ENCODE measurements at regions not wholly inside any gene's neighbourhood (a gene's known extent, or its start where the extent isn't known, plus 50 kb on each side); places are given as distances from the start of the nearest gene placed in this dataset.

GRCh38 chr2:191747170-191747530 is 69.2 kb downstream of the NABP1 start:
- H3K36me3 Mint-ChIP-seq = no peaks in the 10 kb centered on the region
- no peaks in the 10 kb centered on the region for H3K36me3 ChIP-seq (ENCODE audit: control insufficient read depth in 2 of 3, insufficient read depth in 3 of 3, low read length in 3 of 3)
- ChIA-PET CTCF (interaction anchor here (0.7 kb wide), 1 partner anchor 193 kb away, joined by 3 read pairs; no protein-coding TSS in a partner anchor), POLR2A (no interaction called here)
- H3K4me1 ChIP-seq (ENCODE audit: control insufficient read depth in 2 of 2, insufficient read depth in 2 of 2, low read length in 2 of 2) = no peaks in the 10 kb centered on the region
- ATAC-seq = no peak
- no peaks in the 10 kb centered on the region for H3K27me3 ChIP-seq (ENCODE audit: control insufficient read depth in 2 of 2, insufficient read depth in 2 of 2, low read length in 2 of 2)
- no peak overlapping the region for H3K4me3 Mint-ChIP-seq
- no peaks in the 10 kb centered on the region for H3K9me3 ChIP-seq (ENCODE audit: control insufficient read depth in 2 of 3, low read length in 3 of 3)
- no peak overlapping the region for H3K27ac ChIP-seq (ENCODE audit: low read depth, low read length)
- peaks cover 15 to 59% (median 32%) of the 10 kb centered on the region in 5 donors for H3K27me3 Mint-ChIP-seq
- intact Hi-C loops (cut with micrococcal nuclease) = no loop called here
- no peak overlapping the region for H3K4me3 ChIP-seq (ENCODE audit: low read length)
- peaks cover 0 to 1% (median 0%) of the 10 kb centered on the region in 11 donors for H3K9me3 Mint-ChIP-seq
- H3K4me1 Mint-ChIP-seq = peaks cover 0 to 7% (median 0%) of the 10 kb centered on the region in 7 donors
- no peak for DNase-seq
- H3K27ac Mint-ChIP-seq = no peak overlapping the region

- Histone ChIP-seq H3K27ac (ENCODE audit: low read depth, low read length) (no peak overlapping the region), H3K4me3 (ENCODE audit: low read length) (no peak overlapping the region), H3K36me3 (ENCODE audit: control insufficient read depth in 2 of 3, insufficient read depth in 3 of 3, low read length in 3 of 3) (no peaks in the 10 kb centered on the region), H3K4me1 (ENCODE audit: control insufficient read depth in 2 of 2, insufficient read depth in 2 of 2, low read length in 2 of 2) (no peaks in the 10 kb centered on the region), H3K9me3 (ENCODE audit: control insufficient read depth in 2 of 3, low read length in 3 of 3) (no peaks in the 10 kb centered on the region), H3K27me3 (ENCODE audit: control insufficient read depth in 2 of 2, insufficient read depth in 2 of 2, low read length in 2 of 2) (no peaks in the 10 kb centered on the region)
- DNase-seq = no peak
- intact Hi-C loops (cut with micrococcal nuclease) = no loop called here
- Mint-ChIP-seq H3K36me3 (no peaks in the 10 kb centered on the region), H3K4me3 (no peak overlapping the region), H3K27ac (no peak overlapping the region), H3K4me1 (peaks cover 0 to 7% (median 0%) of the 10 kb centered on the region in 7 donors), H3K9me3 (peaks cover 0 to 1% (median 0%) of the 10 kb centered on the region in 11 donors), H3K27me3 (peaks cover 15 to 66% (median 31%) of the 10 kb centered on the region in 5 donors)
- CTCF ChIA-PET = interaction anchor here (1.1 kb wide), 1 partner anchor 227 kb away, joined by 3 read pairs; no protein-coding TSS in a partner anchor
- no peak for ATAC-seq
- POLR2A ChIA-PET = no interaction called here
Observed at GRCh38 chr2:191748059-191748461, 70.1 kb downstream of the NABP1 start.

- no peak overlapping the region for H3K4me3 ChIP-seq (ENCODE audit: low read length)
- H3K4me1 ChIP-seq (ENCODE audit: control insufficient read depth in 2 of 2, insufficient read depth in 2 of 2, low read length in 2 of 2) = no peaks in the 10 kb centered on the region
- intact Hi-C loops (cut with micrococcal nuclease) = no loop called here
- Mint-ChIP-seq H3K36me3 (no peaks in the 10 kb centered on the region), H3K27ac (no peak overlapping the region), H3K9me3 (peaks cover 0 to 1% (median 0%) of the 10 kb centered on the region in 11 donors), H3K4me1 (peaks cover 0 to 7% (median 0%) of the 10 kb centered on the region in 7 donors), H3K4me3 (no peak overlapping the region), H3K27me3 (peaks cover 15 to 68% (median 28%) of the 10 kb centered on the region in 5 donors)
- ATAC-seq = no peak
- H3K27me3 ChIP-seq (ENCODE audit: control insufficient read depth in 2 of 2, insufficient read depth in 2 of 2, low read length in 2 of 2) = no peaks in the 10 kb centered on the region
- DNase-seq = no peak
- POLR2A ChIA-PET = no interaction called here
- H3K27ac ChIP-seq (ENCODE audit: low read depth, low read length) = no peak overlapping the region
- CTCF ChIA-PET = interaction anchor here (0.6 to 1.1 kb wide), 2 partner anchors 131 to 227 kb away, joined by 3 to 5 read pairs; no protein-coding TSS in a partner anchor
- no peaks in the 10 kb centered on the region for H3K9me3 ChIP-seq (ENCODE audit: control insufficient read depth in 2 of 3, low read length in 3 of 3)
- H3K36me3 ChIP-seq (ENCODE audit: control insufficient read depth in 2 of 3, insufficient read depth in 3 of 3, low read length in 3 of 3) = no peaks in the 10 kb centered on the region
Observed at GRCh38 chr2:191748528-191749180, 70.7 kb downstream of the NABP1 start.

DNA sequence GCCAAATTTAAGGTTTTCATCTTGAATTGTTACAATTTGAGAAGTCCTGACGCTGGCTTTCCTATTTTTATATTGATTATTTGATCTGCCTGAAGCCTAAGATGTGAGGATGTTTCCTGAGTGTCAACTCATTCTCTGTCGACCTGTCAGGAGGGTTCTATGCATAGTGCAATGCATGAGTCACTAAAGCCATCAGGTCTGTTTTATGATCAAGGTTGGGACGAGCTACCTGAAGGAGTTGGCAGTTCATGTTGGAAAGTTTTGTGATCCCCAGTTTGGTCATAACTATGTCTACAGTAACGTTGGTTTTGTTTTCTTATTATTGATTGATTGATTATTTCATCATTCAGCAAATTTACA is 71.2 kb downstream of the NABP1 start:
- ChIA-PET CTCF (no interaction called here), POLR2A (no interaction called here)
- Mint-ChIP-seq H3K27ac (no peak overlapping the region), H3K9me3 (peaks cover 0 to 1% (median 0%) of the 10 kb centered on the region in 11 donors), H3K27me3 (peaks cover 15 to 66% (median 28%) of the 10 kb centered on the region in 5 donors), H3K4me1 (peaks cover 0 to 7% (median 0%) of the 10 kb centered on the region in 7 donors), H3K36me3 (no peaks in the 10 kb centered on the region), H3K4me3 (no peak overlapping the region)
- DNase-seq = no peak
- no peak overlapping the region for H3K4me3 ChIP-seq (ENCODE audit: low read length)
- H3K27me3 ChIP-seq (ENCODE audit: control insufficient read depth in 2 of 2, insufficient read depth in 2 of 2, low read length in 2 of 2) = no peaks in the 10 kb centered on the region
- intact Hi-C loops (cut with micrococcal nuclease) = no loop called here
- no peaks in the 10 kb centered on the region for H3K4me1 ChIP-seq (ENCODE audit: control insufficient read depth in 2 of 2, insufficient read depth in 2 of 2, low read length in 2 of 2)
- H3K27ac ChIP-seq (ENCODE audit: low read depth, low read length) = no peak overlapping the region
- no peaks in the 10 kb centered on the region for H3K36me3 ChIP-seq (ENCODE audit: control insufficient read depth in 2 of 3, insufficient read depth in 3 of 3, low read length in 3 of 3)
- no peak for ATAC-seq
- H3K9me3 ChIP-seq (ENCODE audit: control insufficient read depth in 2 of 3, low read length in 3 of 3) = no peaks in the 10 kb centered on the region

DNA sequence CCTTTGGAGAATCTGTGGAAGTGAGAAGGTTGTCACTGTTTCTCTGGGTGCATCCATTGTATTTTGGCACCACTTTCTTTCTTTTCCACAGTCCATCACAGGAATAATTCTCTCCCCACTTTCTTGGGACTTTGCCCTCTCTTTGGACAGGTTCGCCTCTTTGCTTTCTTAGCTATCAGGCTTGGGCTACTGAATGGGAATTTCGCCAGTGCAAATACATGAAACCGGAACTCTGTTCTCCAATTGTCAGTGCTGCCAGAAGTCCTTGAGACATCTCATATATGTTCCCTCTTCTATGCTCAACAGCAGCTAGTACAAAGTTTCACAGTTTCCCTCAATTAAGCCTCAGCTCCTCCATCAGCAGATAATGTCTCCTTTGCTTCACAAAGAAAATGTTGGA is 76.2 kb downstream of the NABP1 start:
- H3K9me3 Mint-ChIP-seq = no peaks in the 10 kb centered on the region
- Histone ChIP-seq H3K27ac (ENCODE audit: low read depth, low read length) (no peak overlapping the region), H3K4me3 (ENCODE audit: low read length) (no peak overlapping the region), H3K36me3 (ENCODE audit: control insufficient read depth in 2 of 3, insufficient read depth in 3 of 3, low read length in 3 of 3) (no peaks in the 10 kb centered on the region), H3K9me3 (ENCODE audit: control insufficient read depth in 2 of 3, low read length in 3 of 3) (no peaks in the 10 kb centered on the region), H3K4me1 (ENCODE audit: control insufficient read depth in 2 of 2, insufficient read depth in 2 of 2, low read length in 2 of 2) (no peaks in the 10 kb centered on the region), H3K27me3 (ENCODE audit: control insufficient read depth in 2 of 2, insufficient read depth in 2 of 2, low read length in 2 of 2) (peaks cover 0 to 5% of the 10 kb centered on the region in 2 donors)
- peaks cover 8 to 43% (median 11%) of the 10 kb centered on the region in 5 donors for H3K27me3 Mint-ChIP-seq
- H3K27ac Mint-ChIP-seq = no peak overlapping the region
- no peaks in the 10 kb centered on the region for H3K36me3 Mint-ChIP-seq
- H3K4me1 Mint-ChIP-seq = peaks cover 0 to 5% (median 4%) of the 10 kb centered on the region in 7 donors
- H3K4me3 Mint-ChIP-seq = no peak overlapping the region
- CTCF ChIA-PET = no interaction called here
- intact Hi-C loops (cut with micrococcal nuclease) = no loop called here
- no peak for DNase-seq
- no peak for ATAC-seq
- POLR2A ChIA-PET = no interaction called here

- Histone ChIP-seq H3K4me3 (ENCODE audit: low read length) (no peak overlapping the region), H3K9me3 (ENCODE audit: control insufficient read depth in 2 of 3, low read length in 3 of 3) (no peaks in the 10 kb centered on the region), H3K4me1 (ENCODE audit: control insufficient read depth in 2 of 2, insufficient read depth in 2 of 2, low read length in 2 of 2) (no peaks in the 10 kb centered on the region), H3K36me3 (ENCODE audit: control insufficient read depth in 2 of 3, insufficient read depth in 3 of 3, low read length in 3 of 3) (no peaks in the 10 kb centered on the region), H3K27me3 (ENCODE audit: control insufficient read depth in 2 of 2, insufficient read depth in 2 of 2, low read length in 2 of 2) (peaks cover 0 to 5% of the 10 kb centered on the region in 2 donors), H3K27ac (ENCODE audit: low read depth, low read length) (no peak overlapping the region)
- H3K4me1 Mint-ChIP-seq = peaks cover 0 to 6% (median 4%) of the 10 kb centered on the region in 7 donors
- ChIA-PET CTCF (interaction anchor here (1.0 kb wide), 1 partner anchor 30 kb away, joined by 3 read pairs; no protein-coding TSS in a partner anchor), POLR2A (no interaction called here)
- no peak for ATAC-seq
- H3K27me3 Mint-ChIP-seq = peaks cover 10 to 34% (median 16%) of the 10 kb centered on the region in 5 donors
- H3K9me3 Mint-ChIP-seq = no peaks in the 10 kb centered on the region
- no peaks in the 10 kb centered on the region for H3K36me3 Mint-ChIP-seq
- DNase-seq = no peak
- H3K4me3 Mint-ChIP-seq = no peak overlapping the region
- H3K27ac Mint-ChIP-seq = no peak overlapping the region
- intact Hi-C loops (cut with micrococcal nuclease) = no loop called here
Observed at GRCh38 chr2:191756761-191757160, 78.8 kb downstream of the NABP1 start.

DNA sequence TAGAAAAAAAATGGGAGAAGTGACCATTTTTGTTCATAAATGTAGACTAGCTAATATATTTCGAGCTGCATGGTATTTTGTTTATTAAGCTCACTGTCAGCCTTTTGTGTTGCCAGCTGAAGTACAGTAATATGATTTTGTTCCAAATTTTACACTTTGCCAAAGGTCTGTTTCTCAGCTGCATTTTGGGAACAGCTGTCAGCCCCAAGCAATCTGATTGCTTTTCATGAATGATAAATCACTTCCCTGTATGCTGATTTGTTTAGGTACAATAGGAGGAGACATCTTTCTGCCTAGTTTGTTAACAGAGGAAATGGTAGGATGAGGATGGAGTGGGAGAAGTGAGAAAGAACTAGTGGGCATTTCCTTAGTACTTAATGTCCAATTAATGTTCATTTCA is 79.3 kb downstream of the NABP1 start:
- ChIA-PET CTCF (interaction anchor here (0.6 to 1.0 kb wide), 2 partner anchors 30 to 140 kb away, joined by 3 read pairs; no protein-coding TSS in a partner anchor), POLR2A (no interaction called here)
- H3K27ac ChIP-seq (ENCODE audit: low read depth, low read length) = no peak overlapping the region
- intact Hi-C loops (cut with micrococcal nuclease) = no loop called here
- Mint-ChIP-seq H3K4me1 (peaks cover 0 to 6% (median 4%) of the 10 kb centered on the region in 7 donors), H3K36me3 (no peaks in the 10 kb centered on the region), H3K4me3 (no peak overlapping the region), H3K9me3 (no peaks in the 10 kb centered on the region), H3K27ac (no peak overlapping the region), H3K27me3 (peaks cover 10 to 32% (median 16%) of the 10 kb centered on the region in 5 donors)
- no peaks in the 10 kb centered on the region for H3K36me3 ChIP-seq (ENCODE audit: control insufficient read depth in 2 of 3, insufficient read depth in 3 of 3, low read length in 3 of 3)
- H3K4me1 ChIP-seq (ENCODE audit: control insufficient read depth in 2 of 2, insufficient read depth in 2 of 2, low read length in 2 of 2) = no peaks in the 10 kb centered on the region
- ATAC-seq = no peak
- peaks cover 0 to 5% of the 10 kb centered on the region in 2 donors for H3K27me3 ChIP-seq (ENCODE audit: control insufficient read depth in 2 of 2, insufficient read depth in 2 of 2, low read length in 2 of 2)
- no peak for DNase-seq
- H3K9me3 ChIP-seq (ENCODE audit: control insufficient read depth in 2 of 3, low read length in 3 of 3) = no peaks in the 10 kb centered on the region
- H3K4me3 ChIP-seq (ENCODE audit: low read length) = no peak overlapping the region
